NB4 (cell line): ENCODE measurements at regions not wholly inside any gene's neighbourhood (a gene's known extent, or its start where the extent isn't known, plus 50 kb on each side); places are given as distances from the start of the nearest gene placed in this dataset.

Source experiments
- CTCF ChIP-seq: IDR thresholded peaks from one replicate; pipeline ENCODE4 v1.5.1; 2012; ENCODE audit warnings: low read depth, low read length
- POLR2A ChIP-seq: IDR thresholded peaks from 2 replicates; pipeline ENCODE4 v1.6.1; 2011; ENCODE audit warnings: mild to moderate bottlenecking; ENCODE audit not compliant: insufficient read length; ENCODE audit errors: extremely low read depth

GRCh38 chr18:73511771-73512503 lies 635.7 kb downstream of the FBXO15 start:
- TF ChIP-seq POLR2A (no peak), CTCF (no peak)
